ENCODE measurements at regions not wholly inside any gene's neighbourhood (a gene's known extent, or its start where the extent isn't known, plus 50 kb on each side); places are given as distances from the start of the nearest gene placed in this dataset.

GRCh38 chr5:71783891-71784290, 64.8 kb downstream of the CARTPT start (continued):
- TF ChIP-seq HMGXB3 (CRISPR knock-in tag; IDR thresholded peaks at IDR 0.05; ENCODE audit: borderline replicate concordance) (no peak), CBX5 (CRISPR knock-in tag; IDR thresholded peaks at IDR 0.05; ENCODE audit: borderline replicate concordance) (no peak), ZNF572 (CRISPR knock-in tag; IDR thresholded peaks at IDR 0.05) (no peak)

GRCh38 chr5:71786337-71787055, 67.4 kb downstream of the CARTPT start:
- WGBS (ENCODE audit: low lambda C conversion rate): 19% methylated on average over 8 of the region's 8 CpGs
- no peaks in the 10 kb centered on the region for H3K36me3 ChIP-seq (replicated peaks in 1 of 2; ENCODE audit: control insufficient read depth in 1 of 2, insufficient read depth in 2 of 2, low read length in 2 of 2)
- no peak overlapping the region for H2AFZ ChIP-seq (ENCODE audit: low read length)
- H3K27ac ChIP-seq (ENCODE audit: extremely low read length, insufficient read depth, low read length): no peak overlapping the region
- no peaks in the 10 kb centered on the region for H3K9me3 ChIP-seq (ENCODE audit: low read length)
- in situ Hi-C loops (cut with HindIII; ENCODE audit: extremely low pct_ligation_motif_present, low pct_unique_long_range_greater_than_20kb): loop anchor here (25.0 kb wide), 2 partner anchors 226 to 526 kb away; partner anchors contain the start of genes MRPS27 and PTCD2
- peaks cover 0 to 2% of the 10 kb centered on the region in 2 experiments; a peak in 1 of 5 replicates for H3K27me3 ChIP-seq (ENCODE audit: control insufficient read depth in 1 of 2, insufficient read depth in 2 of 2, low read length in 2 of 2)
- no peak overlapping the region for H3K9ac ChIP-seq (ENCODE audit: insufficient read depth, low read depth, low read length)
- CTCF ChIA-PET (ENCODE audit: low intra/inter-chr PET ratio, low total read pairs): no interaction called here
- intact Hi-C loops (cut with micrococcal nuclease; ENCODE audit: unreplicated experiment): no loop called here
- H3K4me1 ChIP-seq (ENCODE audit: insufficient read depth, low read length): peaks cover 12% of the 10 kb centered on the region
- DNase-seq (ENCODE audit: low spot score): no peak
- BruUV-seq (replicated peaks): no TSS peak
- H3K4me2 ChIP-seq (ENCODE audit: low read depth, low read length): no peak overlapping the region
- H3K79me2 ChIP-seq (ENCODE audit: insufficient read depth, low read length): no peaks in the 10 kb centered on the region
- H4K20me1 ChIP-seq (ENCODE audit: insufficient read depth, low read length): no peaks in the 10 kb centered on the region
- FAIRE-seq: no peak
- POLR2A ChIA-PET: no interaction called here
- no peak for TF ChIP-seq TERF1 (CRISPR knock-in tag; IDR thresholded peaks at IDR 0.05)
- TF ChIP-seq ZNF878 (CRISPR knock-in tag; IDR thresholded peaks at IDR 0.05): no peak
- no peak for TF ChIP-seq ZNF652 (CRISPR knock-in tag; IDR thresholded peaks at IDR 0.05; ENCODE audit: borderline replicate concordance, low read depth)
- ATAC-seq: no peak
- no peak overlapping the region for H3K4me3 ChIP-seq (replicated peaks in 1 of 3; ENCODE audit: insufficient read depth in 1 of 3, low read depth in 2 of 3, low read length in 3 of 3)
